OCI-LY1 (cell line): ENCODE measurements at regions not wholly inside any gene's neighbourhood (a gene's known extent, or its start where the extent isn't known, plus 50 kb on each side); places are given as distances from the start of the nearest gene placed in this dataset.

Experiments used
- H2AFZ ChIP-seq: fragments of 200-600 bp; sonication (generic), shearing (Covaris generic); 2 replicates; pipeline ENCODE4 v1.6.0; 2014; ENCODE audit warnings: antibody characterized with exemption, mild to moderate bottlenecking, low read length
- H3F3A ChIP-seq: fragments of 200-600 bp; sonication (generic), shearing (Covaris generic); 2 replicates; pipeline ENCODE4 v1.6.0; 2014; ENCODE audit warnings: mild to moderate bottlenecking, antibody characterized with exemption, low read length, moderate library complexity; ENCODE audit not compliant: insufficient read depth
- H3K27ac ChIP-seq: fragments of 200-600 bp; sonication (generic); 2 replicates; pipeline ENCODE4 v1.5.1; 2014; ENCODE audit warnings: low read length, mixed run types, mild to moderate bottlenecking, low read depth; ENCODE audit not compliant: poor library complexity, severe bottlenecking
- H3K27me3 ChIP-seq: fragments of 200-600 bp; sonication (generic); 2 replicates; pipeline ENCODE4 v1.6.0; 2014; ENCODE audit warnings: antibody characterized with exemption, mild to moderate bottlenecking, low read length, moderate library complexity; ENCODE audit not compliant: insufficient read depth
- H3K36me3 ChIP-seq: fragments of 200-600 bp; sonication (generic); 2 replicates; pipeline ENCODE4 v1.6.1; 2014; ENCODE audit warnings: mild to moderate bottlenecking, antibody characterized with exemption, low read length, moderate library complexity, mixed read lengths; ENCODE audit not compliant: insufficient read depth
- H3K4me1 ChIP-seq: fragments of 200-600 bp; sonication (generic); 2 replicates; pipeline ENCODE4 v1.5.1; 2014; ENCODE audit warnings: mild to moderate bottlenecking, low read length, moderate library complexity; ENCODE audit not compliant: insufficient read depth, severe bottlenecking
- H3K4me2 ChIP-seq: fragments of 200-600 bp; sonication (generic), shearing (Covaris generic); 2 replicates; pipeline ENCODE4 v1.6.1; 2014; ENCODE audit warnings: low read length
- H3K4me3 ChIP-seq: fragments of 200-600 bp; sonication (generic); 2 replicates; pipeline ENCODE4 v1.5.1; 2014; ENCODE audit warnings: low read length, low read depth, mild to moderate bottlenecking, mixed read lengths; ENCODE audit not compliant: poor library complexity, severe bottlenecking
- H3K79me2 ChIP-seq: fragments of 200-600 bp; shearing (Covaris generic); 2 replicates; pipeline ENCODE4 v1.6.1; 2016; ENCODE audit warnings: mixed run types, low read length, mixed read lengths; ENCODE audit not compliant: insufficient read depth
- H3K9ac ChIP-seq: fragments of 200-600 bp; sonication (generic), shearing (Covaris generic); 2 replicates; pipeline ENCODE4 v1.6.1; 2014; ENCODE audit warnings: mild to moderate bottlenecking, low read length, mixed read lengths
- H3K9me2 ChIP-seq: fragments of 200-600 bp; sonication (generic), shearing (Covaris generic); 2 replicates; pipeline ENCODE4 v1.6.1; 2014; ENCODE audit warnings: low read depth, mild to moderate bottlenecking, low read length, mixed read lengths
- H3K9me3 ChIP-seq: fragments of 200-600 bp; shearing (Covaris generic); 2 replicates; pipeline ENCODE4 v1.6.1; 2014; ENCODE audit warnings: low read length, mixed read lengths
- H4K20me1 ChIP-seq: fragments of 200-600 bp; sonication (generic), shearing (Covaris generic); 2 replicates; pipeline ENCODE4 v1.6.0; 2016; ENCODE audit warnings: mild to moderate bottlenecking, low read length; ENCODE audit not compliant: insufficient read depth
- CTCF ChIP-seq: fragments of 200-600 bp; sonication (generic), shearing (Covaris generic); IDR thresholded peaks from 2 replicates; pipeline ENCODE4 v1.5.1; 2017; ENCODE audit warnings: mild to moderate bottlenecking, antibody characterized with exemption, low read length, moderate library complexity, mixed read lengths
- EZH2 ChIP-seq: fragments of 200-600 bp; sonication (generic), shearing (Covaris generic); IDR thresholded peaks from 2 replicates; pipeline ENCODE4 v1.8.0; 2017; ENCODE audit warnings: borderline replicate concordance, mixed run types, mild to moderate bottlenecking, antibody characterized with exemption, low read length, moderate library complexity, mixed read lengths

GRCh38 chr3:110414855-110415254 is 656.8 kb upstream of the NECTIN3 start:
- Histone ChIP-seq H2AFZ (no peak overlapping the region), H3K27me3 (no peaks in the 10 kb centered on the region), H3K27ac (no peak overlapping the region), H3K4me1 (no peaks in the 10 kb centered on the region), H3F3A (no peaks in the 10 kb centered on the region), H3K9me2 (no peaks in the 10 kb centered on the region), H3K4me2 (no peak overlapping the region), H3K9ac (no peak overlapping the region), H3K79me2 (no peaks in the 10 kb centered on the region), H3K36me3 (no peaks in the 10 kb centered on the region), H3K9me3 (no peaks in the 10 kb centered on the region), H4K20me1 (no peaks in the 10 kb centered on the region), H3K4me3 (no peak overlapping the region)
- TF ChIP-seq CTCF (no peak), EZH2 (no peak)

- no peaks in the 10 kb centered on the region for H3K27me3 ChIP-seq
- no peak overlapping the region for H2AFZ ChIP-seq
- H3K27ac ChIP-seq = no peak overlapping the region
- TF ChIP-seq CTCF = no peak
- TF ChIP-seq EZH2 = no peak
- no peak overlapping the region for H3K4me2 ChIP-seq
- H3K4me1 ChIP-seq = no peaks in the 10 kb centered on the region
- no peaks in the 10 kb centered on the region for H3K9me3 ChIP-seq
- H3K9me2 ChIP-seq = no peaks in the 10 kb centered on the region
- no peaks in the 10 kb centered on the region for H3F3A ChIP-seq
- H3K79me2 ChIP-seq = no peaks in the 10 kb centered on the region
- H4K20me1 ChIP-seq = no peaks in the 10 kb centered on the region
- H3K9ac ChIP-seq = no peak overlapping the region
- no peak overlapping the region for H3K4me3 ChIP-seq
- no peaks in the 10 kb centered on the region for H3K36me3 ChIP-seq
These were observed 652.5 kb upstream of the NECTIN3 start for GRCh38 chr3:110419096-110419495.

- Histone ChIP-seq H3K4me1 (no peaks in the 10 kb centered on the region), H3K4me3 (no peak overlapping the region), H3K36me3 (no peaks in the 10 kb centered on the region), H2AFZ (no peak overlapping the region), H3K9ac (no peak overlapping the region), H3F3A (no peaks in the 10 kb centered on the region), H3K27me3 (no peaks in the 10 kb centered on the region), H3K27ac (no peak overlapping the region), H3K9me2 (no peaks in the 10 kb centered on the region), H3K4me2 (no peak overlapping the region), H3K79me2 (no peaks in the 10 kb centered on the region), H4K20me1 (no peaks in the 10 kb centered on the region), H3K9me3 (no peaks in the 10 kb centered on the region)
- TF ChIP-seq CTCF (no peak), EZH2 (no peak)
These were observed 652.0 kb upstream of the NECTIN3 start for GRCh38 chr3:110419601-110420000.
